GM19351 (cell line): ENCODE measurements at regions not wholly inside any gene's neighbourhood (a gene's known extent, or its start where the extent isn't known, plus 50 kb on each side); places are given as distances from the start of the nearest gene placed in this dataset.

Experiments used
- ATAC-seq: cut with Tn5 transposase; IDR thresholded peaks from one replicate; pipeline ENCODE4 v1.9.1; 2021; ENCODE audit warnings: mild to moderate bottlenecking, moderate library complexity; ENCODE audit not compliant: unreplicated experiment

DNA sequence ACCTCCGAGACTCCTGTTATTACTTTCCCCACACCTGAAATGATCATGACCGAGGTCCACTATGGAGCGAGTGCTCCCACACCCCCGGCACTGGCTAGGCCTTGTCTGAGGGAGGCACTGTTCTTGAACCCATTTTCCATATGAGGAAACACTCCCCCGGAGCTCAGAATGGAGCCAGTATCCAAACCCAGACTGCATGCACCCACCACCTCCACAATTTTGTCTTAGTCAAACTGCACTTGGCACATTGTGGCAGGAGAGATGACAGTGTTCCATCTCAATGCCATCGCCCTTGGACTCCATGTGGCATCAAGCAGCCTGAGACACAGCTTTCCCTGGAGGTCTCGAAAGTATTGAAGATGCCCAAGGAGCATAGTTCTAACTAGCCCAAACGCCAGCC, 154.1 kb downstream of the NUP210 start:
- ATAC-seq = no peak

DNA sequence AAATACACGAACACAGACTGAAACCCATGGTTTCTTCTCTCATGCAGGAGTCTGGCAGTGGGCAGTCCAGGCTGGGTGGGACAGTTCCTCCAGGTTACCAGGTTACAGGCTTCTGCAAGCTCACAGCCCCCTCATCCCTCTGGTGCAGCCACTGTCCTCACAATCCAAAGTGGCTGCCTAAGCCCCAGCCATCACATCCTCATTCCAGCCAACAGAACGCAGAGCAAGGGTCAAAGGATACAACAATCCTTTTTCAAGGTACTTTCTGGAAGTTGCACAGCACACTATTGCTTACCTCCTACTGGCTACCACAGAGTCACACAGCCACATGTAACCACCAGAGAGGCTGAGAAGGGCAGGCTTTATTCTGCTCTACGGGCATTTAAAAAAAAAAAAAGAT, 154.6 kb downstream of the NUP210 start:
- ATAC-seq = no peak

DNA sequence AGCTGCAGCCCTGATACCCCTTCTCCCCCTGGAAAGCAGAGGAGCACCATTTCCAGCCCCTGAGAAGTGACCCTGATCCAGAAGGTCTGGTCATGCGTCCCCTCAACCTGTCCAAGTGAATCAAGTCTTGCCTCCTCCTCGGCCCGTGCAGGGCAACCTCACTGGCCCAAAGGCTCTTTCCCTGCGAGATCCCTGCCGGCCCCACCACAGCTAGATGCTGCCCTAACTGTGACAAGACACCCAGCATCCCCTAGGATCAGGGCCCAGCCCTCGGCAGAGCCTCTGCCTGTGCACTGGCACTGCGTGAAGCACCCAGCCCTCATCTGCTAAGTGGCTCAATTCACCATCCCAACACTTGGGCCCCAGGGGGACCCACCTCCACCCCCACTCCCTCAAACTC, 155.1 kb downstream of the NUP210 start:
- no peak for ATAC-seq

DNA sequence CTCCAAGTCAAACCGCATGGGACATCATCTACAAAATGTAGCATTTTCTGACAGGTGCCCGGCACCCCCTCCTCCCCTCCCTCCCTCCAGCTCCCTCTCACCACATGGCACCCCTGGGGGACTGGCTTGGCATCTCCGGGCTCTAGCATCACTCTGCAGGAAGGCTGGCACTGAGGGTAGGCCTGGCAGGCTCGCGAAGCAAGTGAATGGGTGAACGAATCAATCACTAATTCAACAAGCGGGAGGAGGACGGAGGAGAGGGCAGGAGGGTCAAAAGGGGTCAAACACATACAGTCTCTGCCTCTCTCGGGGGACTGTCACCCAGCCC, 155.7 kb downstream of the NUP210 start:
- no peak for ATAC-seq

DNA sequence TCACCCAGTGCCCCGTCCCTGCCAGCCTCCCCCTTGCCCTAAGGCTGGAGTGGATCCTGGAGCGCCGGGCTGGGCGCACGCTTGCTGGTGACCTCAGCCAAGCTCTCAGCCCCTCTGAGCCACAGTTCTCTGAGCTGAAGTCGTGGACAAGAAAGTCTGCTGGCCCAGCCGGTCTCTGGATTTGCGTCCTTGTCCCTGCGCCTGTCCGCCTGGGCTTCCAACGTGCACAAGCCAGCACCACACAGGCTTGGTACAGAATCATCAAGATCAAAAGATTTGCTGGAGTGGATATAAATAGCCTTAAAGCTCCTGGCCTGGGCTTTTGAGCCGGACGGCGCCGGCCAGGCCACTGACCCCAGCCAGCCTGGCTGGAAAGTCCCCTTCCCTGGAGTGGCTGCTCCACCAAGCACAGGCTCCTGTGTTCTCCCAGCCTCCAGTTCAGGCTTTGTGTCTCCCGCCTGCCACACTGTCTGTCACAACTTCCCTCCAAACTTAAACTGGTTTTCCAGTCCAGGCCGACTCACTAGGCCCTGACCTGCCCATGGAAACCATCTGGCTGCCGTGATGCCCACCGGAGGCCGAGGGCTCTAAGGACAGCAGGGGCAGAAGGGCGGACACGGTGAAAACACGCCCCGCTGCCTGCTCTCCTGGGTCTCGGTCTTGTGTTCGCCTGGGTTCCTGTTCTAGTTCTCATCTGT, 156.2 kb downstream of the NUP210 start:
- no peak for ATAC-seq

DNA sequence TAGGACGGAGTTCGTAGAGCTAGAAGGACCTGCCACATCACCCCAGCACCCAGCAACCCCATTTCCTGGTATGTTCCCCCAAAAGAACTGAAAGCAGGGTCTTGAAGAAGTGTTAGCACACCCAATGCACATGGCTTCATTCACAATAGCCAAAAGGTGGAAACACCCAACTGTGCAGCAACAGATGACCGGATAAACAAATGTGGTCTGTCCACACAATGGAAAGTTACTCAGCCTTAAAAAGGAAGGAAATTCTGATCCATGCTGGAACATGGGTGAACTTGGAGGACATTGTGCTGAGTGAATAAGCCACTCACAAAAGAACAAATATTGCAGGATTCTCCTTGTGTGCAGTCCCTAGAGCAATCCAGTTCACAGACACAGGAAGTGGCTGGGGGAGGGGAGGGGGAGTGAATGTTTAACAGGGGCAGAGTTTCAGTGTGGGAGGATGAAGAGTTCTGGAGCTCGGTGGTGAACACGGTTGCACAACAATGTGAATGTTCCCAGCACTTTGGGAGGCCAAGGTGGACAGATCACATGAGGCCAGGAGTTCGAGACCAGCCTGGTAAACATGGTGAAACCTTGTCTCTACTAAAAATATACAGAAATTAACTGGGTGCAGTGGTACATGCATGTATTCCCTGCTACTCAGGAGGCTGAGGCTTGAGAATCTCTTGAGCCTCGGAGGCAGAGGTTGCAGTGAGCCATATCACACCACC, 157.5 kb downstream of the NUP210 start:
- no peak for ATAC-seq

DNA sequence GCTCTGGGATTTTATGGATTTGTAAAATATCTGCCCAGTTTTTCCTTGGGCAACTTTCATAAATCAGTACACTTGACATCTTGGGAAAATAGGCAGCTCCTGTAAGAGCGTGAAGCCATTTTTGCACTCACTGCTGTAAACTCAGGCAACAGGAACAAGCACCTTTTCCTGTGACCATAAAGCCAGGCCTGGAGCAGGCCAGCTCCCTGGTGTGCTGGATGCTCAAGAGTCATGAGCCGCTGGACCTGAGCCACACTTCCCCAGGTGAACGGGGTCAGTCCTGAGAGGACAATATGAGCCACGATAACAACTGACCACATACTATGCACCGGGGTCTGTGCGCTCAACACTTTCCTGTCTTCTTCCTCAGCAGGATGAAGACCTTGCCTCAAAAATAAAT, 158.2 kb downstream of the NUP210 start:
- no peak for ATAC-seq

DNA sequence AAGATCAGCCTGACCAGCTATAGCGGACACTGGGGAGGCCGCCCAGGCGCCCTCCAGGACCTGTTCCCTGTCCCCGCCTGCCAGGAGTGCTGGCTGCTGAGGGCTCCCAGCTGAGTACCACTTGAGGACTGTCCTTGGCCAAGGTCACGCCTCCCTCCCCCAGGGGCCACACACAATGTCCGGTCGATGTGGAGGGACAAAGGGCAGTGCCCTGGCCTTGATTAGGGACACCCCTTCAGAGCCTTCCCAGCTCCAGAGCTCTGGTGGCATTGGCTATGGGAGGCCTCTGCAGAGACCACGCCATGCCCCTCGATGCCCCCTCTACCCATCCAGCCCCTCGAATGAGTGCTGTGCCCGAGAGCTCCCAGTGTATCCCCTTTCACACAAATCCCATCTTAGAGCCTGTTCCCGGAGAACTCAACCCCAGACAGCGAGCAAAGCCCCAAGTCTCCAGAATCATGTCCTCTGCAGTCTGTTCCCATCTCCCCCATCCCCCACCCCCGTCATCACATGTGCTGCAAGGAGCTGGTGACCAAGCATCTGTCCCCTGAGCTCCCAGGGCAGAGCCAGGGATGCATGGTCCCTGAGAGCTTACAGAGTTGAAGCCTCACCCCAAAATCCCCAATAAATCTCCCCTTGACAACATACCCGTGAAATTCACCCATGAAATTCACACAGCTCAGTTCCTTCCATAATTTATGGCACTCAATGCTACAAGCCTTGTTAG, 158.9 kb downstream of the NUP210 start:
- no peak for ATAC-seq

DNA sequence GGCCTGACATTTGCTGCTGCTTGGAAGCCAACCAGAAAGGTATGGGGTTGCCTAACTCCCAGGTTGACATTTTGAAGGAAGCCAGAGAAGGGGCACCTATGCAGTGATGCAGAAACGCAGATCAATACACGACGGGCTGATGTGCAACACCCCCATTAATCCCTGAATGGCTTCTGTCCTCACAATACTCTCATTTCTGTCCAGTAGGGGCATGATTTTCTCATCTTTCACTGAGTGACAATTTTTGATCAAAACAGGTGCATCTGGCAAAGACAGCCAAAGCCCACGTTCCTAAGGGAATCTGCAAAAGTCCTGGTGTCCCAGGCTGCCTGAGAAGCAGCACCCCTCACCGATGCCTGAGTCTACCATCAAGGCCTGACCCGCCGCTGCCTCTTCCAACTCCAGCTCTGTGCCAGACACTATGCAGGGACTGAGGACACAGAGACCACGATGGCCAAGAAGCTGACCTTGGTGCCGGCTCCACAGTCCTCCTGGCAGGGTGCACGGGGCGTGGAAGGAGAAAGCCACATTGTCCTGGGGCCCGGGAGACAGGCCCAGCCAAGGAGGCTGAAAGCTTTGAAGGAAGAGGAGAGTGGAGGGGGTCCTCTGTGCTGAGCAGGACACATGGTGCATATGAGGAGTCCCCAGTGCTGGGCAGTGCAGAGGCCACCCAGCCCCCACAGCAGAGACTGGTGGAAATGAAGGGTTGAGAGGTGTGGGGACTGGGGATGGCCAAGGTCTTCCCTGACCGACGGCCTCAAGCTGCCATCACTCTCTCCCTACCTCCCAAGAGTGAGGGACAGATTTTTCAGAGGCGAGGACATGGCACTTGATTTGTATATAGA, 159.6 kb downstream of the NUP210 start:
- ATAC-seq = no peak

DNA sequence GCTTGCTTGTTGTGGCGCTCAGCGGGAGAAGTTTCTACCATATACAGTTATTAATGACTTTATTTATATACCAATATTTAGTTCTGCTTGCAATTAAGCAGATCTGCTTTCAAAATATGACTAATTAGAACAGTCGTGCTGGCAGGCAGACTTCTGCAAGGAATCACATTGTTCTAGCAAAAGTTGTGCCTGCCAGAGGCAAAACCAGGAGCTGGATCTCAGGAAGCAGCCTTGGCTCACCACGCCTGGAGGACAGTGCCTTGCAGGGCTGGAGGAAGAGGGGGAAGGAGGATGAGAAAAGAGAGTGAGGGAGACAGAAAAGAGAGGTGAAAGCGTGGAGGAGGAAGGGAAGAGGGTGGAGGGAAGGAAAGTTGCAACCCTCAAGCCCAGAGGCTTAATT, 160.3 kb downstream of the NUP210 start:
- no peak for ATAC-seq

DNA sequence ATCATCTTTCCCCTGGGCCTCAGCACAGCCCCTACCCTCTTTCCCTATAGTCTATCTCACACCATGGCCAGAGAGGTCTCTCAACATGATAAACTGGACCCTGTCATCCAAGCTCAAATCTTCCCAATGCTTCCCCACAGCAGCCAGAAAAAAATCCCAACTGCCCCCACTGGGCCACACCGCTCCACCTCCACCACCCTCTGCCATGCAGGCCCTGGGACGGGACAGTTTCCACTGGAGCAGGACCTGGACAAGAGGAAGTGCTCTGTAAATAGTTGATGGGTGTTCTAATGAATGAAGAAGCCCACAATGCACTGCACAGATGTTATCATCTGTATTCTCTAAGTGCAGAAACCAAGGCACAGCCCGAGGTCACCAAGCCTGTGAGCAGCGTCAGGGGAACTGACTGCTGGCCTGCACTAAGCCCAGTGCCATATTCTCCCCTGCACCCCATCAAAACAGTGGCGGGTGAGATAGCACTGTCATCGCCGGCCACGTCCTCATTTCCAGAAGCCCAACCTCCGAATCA, 161.1 kb downstream of the NUP210 start:
- no peak for ATAC-seq

DNA sequence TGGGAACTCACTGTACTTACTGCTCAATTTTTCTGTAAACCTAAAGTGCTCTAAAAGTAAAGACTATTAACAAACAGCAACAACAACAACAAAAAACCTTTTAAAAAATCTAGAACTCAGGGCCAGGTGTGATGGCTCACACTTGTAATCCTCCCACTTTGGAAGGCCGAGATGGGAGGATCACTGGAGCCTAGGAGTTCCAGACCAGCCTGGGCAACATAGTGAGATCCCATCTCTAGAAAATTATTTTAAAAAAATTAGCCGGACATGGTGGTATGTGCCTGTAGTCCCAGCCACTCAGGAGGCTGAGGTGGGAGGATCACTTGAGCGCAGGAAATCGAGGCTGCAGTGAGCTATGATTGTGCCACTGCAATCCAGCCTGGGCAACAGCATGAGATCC, 161.8 kb downstream of the NUP210 start:
- no peak for ATAC-seq

DNA sequence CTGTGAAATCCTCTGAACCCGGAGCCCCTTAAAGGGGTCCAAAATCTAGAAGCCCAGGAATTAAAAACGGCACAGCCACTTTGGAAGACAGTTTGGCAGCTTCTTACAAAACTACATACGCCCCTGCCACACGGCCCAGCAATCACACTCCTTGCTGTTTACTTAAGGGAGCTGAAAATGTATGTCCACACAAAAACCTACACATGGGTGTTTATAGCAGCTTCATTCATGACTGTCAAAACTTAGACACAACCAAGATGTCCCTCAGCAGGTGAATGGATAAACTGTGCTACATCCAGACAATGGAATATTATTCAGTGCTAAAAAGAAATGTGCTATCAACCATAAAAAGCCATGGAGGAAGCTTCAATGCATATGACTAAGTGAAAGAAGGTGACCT, 162.5 kb downstream of the NUP210 start:
- ATAC-seq = no peak

DNA sequence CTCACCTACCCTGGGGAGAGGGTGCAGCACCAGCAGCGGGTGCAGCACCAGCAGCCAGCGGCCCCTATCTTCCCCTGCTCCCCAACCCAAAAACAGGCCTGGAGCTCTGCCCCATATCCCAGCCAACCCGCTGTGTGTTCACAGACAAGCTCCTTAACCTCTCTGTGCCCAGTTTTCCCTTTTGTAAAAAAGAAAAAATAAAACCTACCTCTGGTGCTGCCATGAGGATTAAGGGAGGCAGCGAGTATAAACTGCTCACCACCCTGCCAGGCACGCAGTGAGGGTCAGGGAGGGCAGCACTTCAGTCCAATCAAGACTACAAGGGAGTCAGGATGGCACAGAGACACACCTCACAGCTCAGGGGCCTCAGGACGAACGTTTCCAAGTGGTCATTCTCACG, 163.3 kb downstream of the NUP210 start:
- no peak for ATAC-seq

DNA sequence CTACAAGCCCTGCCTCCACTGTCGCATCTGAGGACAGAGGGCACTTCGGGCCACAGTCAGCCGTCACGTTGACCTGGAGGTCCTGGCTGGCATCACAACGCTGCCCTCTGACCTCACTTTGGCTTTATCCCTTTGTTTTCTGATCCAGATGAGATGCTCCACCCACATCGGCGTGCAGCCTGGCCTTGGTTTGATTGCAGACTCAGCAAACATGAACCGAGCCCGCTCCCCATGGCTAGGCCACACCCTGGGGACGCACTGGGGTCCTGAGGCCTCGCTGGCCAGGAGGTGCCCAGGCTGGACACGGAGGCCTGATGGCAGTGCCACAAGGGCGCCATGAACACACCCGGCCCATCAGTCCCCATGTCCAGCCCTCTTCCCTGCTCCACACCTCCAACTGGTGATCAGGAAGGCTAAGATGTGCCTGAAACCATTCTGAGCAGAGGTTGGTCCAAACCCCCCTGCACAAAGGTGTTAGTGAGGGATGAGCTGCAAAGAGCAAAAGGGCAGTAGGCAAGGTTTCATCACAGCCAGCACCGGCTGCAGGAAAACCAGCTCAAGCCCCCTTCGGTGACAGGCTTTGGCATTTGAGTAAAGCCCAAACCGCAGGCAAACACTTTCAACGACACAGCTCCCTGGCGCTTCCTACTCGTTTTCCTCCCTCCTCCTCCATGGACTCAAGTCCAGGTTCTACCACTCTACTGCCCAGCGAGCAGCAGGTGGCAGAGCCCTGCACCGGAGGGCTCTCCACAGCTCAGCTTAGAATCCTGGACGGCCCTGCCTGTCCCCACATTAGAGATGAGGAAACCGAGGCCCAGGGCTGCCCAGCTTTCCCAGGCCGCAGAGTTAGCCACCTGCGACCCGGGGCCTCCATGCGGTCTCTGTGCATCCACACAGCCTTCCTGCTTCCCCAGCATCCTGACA, 165.8 kb downstream of the NUP210 start:
- no peak for ATAC-seq

DNA sequence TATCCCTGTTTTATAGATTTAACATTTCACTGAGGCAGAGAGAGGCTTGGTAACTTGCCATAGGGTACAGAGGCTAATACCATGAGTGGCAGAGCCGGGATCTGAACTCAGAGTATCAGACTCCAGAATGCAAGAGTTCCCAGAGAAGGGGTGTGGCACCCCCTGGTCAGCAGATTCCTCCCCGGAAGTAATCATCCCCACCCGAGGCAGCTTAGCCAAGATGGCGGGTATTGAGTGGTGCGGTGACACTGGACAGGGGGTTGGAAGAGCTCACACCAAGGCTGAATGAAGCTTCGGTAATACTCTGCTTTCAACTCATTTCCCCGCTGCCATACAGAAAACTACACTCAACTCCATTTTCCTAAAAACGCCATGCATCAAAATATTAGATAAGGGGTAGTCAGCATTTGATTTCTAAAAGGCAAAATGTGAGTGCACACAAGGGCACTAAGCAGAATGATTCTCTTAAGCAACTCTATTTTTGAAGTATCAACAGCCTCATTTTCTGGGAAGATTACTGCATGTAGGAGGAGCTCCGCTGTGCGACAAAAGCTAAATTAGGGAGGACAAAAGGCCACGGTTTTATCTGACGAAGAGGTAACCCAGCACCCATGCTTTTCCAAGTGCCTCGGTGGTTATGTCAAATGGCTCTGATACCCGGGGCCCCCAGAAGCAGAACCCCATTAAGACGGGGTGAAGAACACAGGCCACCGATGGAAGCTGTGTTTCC, 166.7 kb downstream of the NUP210 start:
- ATAC-seq = no peak

DNA sequence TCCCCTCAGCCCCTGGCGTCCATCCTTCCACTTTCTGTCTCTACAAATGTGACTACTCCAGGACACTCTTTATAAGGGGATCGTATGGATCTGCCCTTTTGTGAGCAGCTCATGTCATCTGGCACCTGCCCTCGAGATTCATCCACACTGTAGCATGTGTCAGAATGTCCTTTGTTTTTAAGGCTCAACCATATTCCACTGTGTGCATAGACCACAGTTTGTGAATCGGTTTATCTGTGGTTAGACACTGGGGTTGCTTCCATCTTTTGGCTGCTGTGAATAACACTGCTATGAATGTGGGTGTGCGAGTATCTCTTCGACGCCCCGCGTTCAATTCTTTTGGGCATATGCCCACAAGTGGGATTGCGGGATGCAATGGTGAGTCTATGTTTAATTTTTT, 167.9 kb downstream of the NUP210 start:
- no peak for ATAC-seq

DNA sequence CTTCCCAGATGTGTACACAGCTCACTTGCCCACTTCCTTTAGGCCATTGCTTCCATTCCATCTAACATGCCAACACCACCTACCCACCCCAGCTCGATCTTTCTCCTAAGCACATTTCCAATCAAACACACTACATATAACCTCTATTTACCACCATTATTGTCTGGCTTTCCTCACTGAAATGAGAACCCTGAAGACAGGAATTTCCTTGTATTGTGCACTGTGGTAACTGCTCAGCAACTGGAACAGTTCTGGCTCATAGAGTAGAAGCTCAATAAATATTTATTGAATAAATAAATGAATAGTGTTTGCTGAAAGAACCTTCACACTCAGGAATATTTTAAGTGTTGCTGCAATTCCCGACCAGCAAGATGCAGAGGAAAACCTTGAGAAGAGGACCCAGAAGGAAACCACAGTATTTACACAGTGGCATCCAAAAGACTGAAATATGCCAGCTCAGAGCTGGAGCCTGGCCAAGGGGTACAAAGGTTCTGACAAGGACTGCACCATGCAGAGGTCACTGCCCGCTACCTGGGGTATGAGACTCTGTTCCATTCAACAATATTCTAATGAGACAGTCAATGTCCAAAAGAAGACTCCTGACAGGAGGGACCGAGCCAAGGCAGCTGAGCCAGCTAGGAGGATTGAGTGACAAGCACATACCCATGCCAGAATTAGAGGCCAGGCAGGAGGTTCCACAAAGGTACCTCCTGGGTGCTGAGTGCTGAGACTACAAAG, 168.8 kb downstream of the NUP210 start:
- no peak for ATAC-seq
